ENCODE measurements at regions not wholly inside any gene's neighbourhood (a gene's known extent, or its start where the extent isn't known, plus 50 kb on each side); places are given as distances from the start of the nearest gene placed in this dataset.
A peak's percentile ranks its signal among the peaks of the same experiment; 100 is the strongest.

DNA sequence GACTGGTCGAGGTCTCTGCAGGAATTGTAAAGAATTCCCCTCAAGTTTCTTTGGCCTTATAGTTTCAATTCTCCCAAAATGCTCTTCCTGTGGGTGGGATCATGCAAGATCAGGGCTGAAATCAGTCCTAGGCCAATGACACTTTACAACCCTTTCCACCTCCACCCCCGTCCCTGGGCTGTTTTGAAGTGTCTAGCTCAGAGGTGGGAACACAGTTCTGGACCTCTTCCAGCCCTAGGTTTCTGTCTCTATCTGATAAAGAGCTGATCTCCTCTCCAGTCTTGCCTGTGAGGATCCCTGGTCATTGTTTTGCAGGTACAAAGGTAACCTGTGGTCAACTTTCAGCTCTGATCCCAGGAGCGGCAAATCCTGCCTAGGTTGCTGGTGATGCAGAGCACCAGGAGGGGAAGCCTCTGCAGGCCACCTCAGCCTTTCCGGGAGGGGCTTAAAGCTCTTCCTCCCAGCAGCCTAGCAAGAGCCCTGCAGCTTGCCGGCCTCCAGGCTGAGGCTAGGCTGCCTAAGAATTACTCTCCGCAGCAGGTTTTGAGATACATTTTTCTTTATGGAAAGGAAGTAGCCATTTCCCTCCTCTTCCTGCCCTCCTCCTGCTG is 69.8 kb upstream of the WIPF1 start:
- POLR2A ChIA-PET = no interaction called here
- no peak overlapping the region for H3K9ac ChIP-seq
- H3K9me2 ChIP-seq = no peaks in the 10 kb centered on the region
- H3K4me3 ChIP-seq (ENCODE audit: low read depth in 2 of 2, low read length in 1 of 2) = no peak overlapping the region
- peaks cover 3 to 11% of the 10 kb centered on the region in 2 experiments for H3K36me3 ChIP-seq (replicated peaks in 1 of 2; ENCODE audit: control insufficient read depth in 1 of 2, insufficient read depth in 2 of 2, low read length in 1 of 2)
- CTCF ChIA-PET = interaction anchor here (1.0 to 3.0 kb wide), 5 partner anchors 9 to 121 kb away, joined by 3 to 13 read pairs (median 7); partner anchors contain the start of gene WIPF1
- no peaks in the 10 kb centered on the region for H3K9me3 ChIP-seq
- H3K27ac ChIP-seq (ENCODE audit: low read depth in 2 of 2, low read length in 1 of 2) = peak overlapping the region; percentile 17 to 79; a peak in 3 of 4 replicates
- H3K27me3 ChIP-seq (ENCODE audit: insufficient read depth) = no peaks in the 10 kb centered on the region
- H3K79me2 ChIP-seq (ENCODE audit: insufficient read depth) = peaks cover 82% of the 10 kb centered on the region
- no peak for DNase-seq
- no peak overlapping the region for H2AFZ ChIP-seq (ENCODE audit: low read depth)
- H3K4me2 ChIP-seq = no peak overlapping the region
- H3F3A ChIP-seq (replicated peaks; ENCODE audit: insufficient read depth) = peaks cover 22% of the 10 kb centered on the region
- H3K4me1 ChIP-seq (ENCODE audit: control insufficient read depth in 1 of 2, insufficient read depth in 2 of 2, low read depth in 1 of 2, low read length in 1 of 2) = peaks cover 34 to 66% of the 10 kb centered on the region in 2 experiments
- TF ChIP-seq GATA2 (CRISPR knock-in tag; IDR thresholded peaks at IDR 0.05) = no peak
- TF ChIP-seq, protein P1, sequence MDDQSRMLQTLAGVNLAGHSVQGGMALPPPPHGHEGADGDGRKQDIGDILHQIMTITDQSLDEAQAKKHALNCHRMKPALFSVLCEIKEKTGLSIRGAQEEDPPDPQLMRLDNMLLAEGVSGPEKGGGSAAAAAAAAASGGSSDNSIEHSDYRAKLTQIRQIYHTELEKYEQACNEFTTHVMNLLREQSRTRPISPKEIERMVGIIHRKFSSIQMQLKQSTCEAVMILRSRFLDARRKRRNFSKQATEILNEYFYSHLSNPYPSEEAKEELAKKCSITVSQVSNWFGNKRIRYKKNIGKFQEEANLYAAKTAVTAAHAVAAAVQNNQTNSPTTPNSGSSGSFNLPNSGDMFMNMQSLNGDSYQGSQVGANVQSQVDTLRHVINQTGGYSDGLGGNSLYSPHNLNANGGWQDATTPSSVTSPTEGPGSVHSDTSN (IDR thresholded peaks at IDR 0.05) = no peak
- no peak for TF ChIP-seq CHD2 (IDR thresholded peaks at IDR 0.05; ENCODE audit: low read length, partially characterized antibody)
- no peak for TF ChIP-seq RXRA (IDR thresholded peaks at IDR 0.05; ENCODE audit: borderline replicate concordance, low read depth)
- TF ChIP-seq, protein P2, sequence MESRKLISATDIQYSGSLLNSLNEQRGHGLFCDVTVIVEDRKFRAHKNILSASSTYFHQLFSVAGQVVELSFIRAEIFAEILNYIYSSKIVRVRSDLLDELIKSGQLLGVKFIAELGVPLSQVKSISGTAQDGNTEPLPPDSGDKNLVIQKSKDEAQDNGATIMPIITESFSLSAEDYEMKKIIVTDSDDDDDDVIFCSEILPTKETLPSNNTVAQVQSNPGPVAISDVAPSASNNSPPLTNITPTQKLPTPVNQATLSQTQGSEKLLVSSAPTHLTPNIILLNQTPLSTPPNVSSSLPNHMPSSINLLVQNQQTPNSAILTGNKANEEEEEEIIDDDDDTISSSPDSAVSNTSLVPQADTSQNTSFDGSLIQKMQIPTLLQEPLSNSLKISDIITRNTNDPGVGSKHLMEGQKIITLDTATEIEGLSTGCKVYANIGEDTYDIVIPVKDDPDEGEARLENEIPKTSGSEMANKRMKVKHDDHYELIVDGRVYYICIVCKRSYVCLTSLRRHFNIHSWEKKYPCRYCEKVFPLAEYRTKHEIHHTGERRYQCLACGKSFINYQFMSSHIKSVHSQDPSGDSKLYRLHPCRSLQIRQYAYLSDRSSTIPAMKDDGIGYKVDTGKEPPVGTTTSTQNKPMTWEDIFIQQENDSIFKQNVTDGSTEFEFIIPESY (IDR thresholded peaks at IDR 0.05; ENCODE audit: borderline replicate concordance, low read depth) = no peak
- no peak for TF ChIP-seq NRF1 (IDR thresholded peaks at IDR 0.05; ENCODE audit: low read depth, low read length)
- peaks cover 7% of the 10 kb centered on the region; the same call in 1 of the 2 replicates for H4K20me1 ChIP-seq (ENCODE audit: insufficient read depth)
- WGBS (ENCODE audit: low lambda C conversion rate) = 93% methylated on average over 5 of the region's 6 CpGs

DNA sequence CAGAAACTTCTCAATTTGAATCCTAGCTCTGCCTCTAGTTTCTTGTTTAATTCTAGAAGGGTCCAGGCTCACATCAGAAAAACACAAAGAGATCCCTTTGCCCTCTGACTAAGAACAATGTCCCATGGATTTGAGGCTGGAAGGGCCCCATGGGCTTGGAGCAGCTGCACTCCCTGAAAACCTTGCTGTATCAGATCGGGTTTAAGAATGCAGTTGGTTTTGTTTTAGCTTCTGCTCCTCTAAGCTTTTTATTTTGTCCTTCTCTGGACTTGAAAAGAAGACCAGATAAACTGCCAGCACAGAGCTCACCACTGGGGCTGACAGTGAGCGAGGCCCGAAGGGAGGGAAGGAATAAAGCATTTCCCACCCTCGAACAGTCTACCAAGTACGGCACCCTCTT is 69.2 kb upstream of the WIPF1 start:
- Histone ChIP-seq H3K9me3 (no peaks in the 10 kb centered on the region), H3K79me2 (ENCODE audit: insufficient read depth) (peaks cover 81% of the 10 kb centered on the region), H3F3A (replicated peaks; ENCODE audit: insufficient read depth) (peaks cover 22% of the 10 kb centered on the region), H3K4me1 (ENCODE audit: control insufficient read depth in 1 of 2, insufficient read depth in 2 of 2, low read depth in 1 of 2, low read length in 1 of 2) (peaks cover 34 to 71% of the 10 kb centered on the region in 2 experiments), H3K4me3 (ENCODE audit: low read depth in 2 of 2, low read length in 1 of 2) (no peak overlapping the region), H3K9ac (no peak overlapping the region), H2AFZ (ENCODE audit: low read depth) (no peak overlapping the region), H3K27ac (ENCODE audit: low read depth in 2 of 2, low read length in 1 of 2) (peak overlapping the region; percentile 17 to 79; a peak in 3 of 4 replicates), H3K27me3 (ENCODE audit: insufficient read depth) (no peaks in the 10 kb centered on the region), H4K20me1 (ENCODE audit: insufficient read depth) (peaks cover 11% of the 10 kb centered on the region), H3K9me2 (no peaks in the 10 kb centered on the region), H3K36me3 (replicated peaks in 1 of 2; ENCODE audit: control insufficient read depth in 1 of 2, insufficient read depth in 2 of 2, low read length in 1 of 2) (peaks cover 0 to 6% of the 10 kb centered on the region in 2 experiments), H3K4me2 (no peak overlapping the region)
- ChIA-PET CTCF (interaction anchor here (1.0 to 3.0 kb wide), 5 partner anchors 9 to 120 kb away, joined by 3 to 13 read pairs (median 7); partner anchors contain the start of gene WIPF1), POLR2A (interaction anchor here (0.6 kb wide), 1 partner anchor 224 kb away, joined by 3 read pairs; no protein-coding TSS in a partner anchor)
- TF ChIP-seq, protein P3, sequence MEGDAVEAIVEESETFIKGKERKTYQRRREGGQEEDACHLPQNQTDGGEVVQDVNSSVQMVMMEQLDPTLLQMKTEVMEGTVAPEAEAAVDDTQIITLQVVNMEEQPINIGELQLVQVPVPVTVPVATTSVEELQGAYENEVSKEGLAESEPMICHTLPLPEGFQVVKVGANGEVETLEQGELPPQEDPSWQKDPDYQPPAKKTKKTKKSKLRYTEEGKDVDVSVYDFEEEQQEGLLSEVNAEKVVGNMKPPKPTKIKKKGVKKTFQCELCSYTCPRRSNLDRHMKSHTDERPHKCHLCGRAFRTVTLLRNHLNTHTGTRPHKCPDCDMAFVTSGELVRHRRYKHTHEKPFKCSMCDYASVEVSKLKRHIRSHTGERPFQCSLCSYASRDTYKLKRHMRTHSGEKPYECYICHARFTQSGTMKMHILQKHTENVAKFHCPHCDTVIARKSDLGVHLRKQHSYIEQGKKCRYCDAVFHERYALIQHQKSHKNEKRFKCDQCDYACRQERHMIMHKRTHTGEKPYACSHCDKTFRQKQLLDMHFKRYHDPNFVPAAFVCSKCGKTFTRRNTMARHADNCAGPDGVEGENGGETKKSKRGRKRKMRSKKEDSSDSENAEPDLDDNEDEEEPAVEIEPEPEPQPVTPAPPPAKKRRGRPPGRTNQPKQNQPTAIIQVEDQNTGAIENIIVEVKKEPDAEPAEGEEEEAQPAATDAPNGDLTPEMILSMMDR (IDR thresholded peaks at IDR 0.05) = no peak
- TF ChIP-seq GABPA (IDR thresholded peaks at IDR 0.05; ENCODE audit: low read depth) = no peak
- TF ChIP-seq, protein P2 (IDR thresholded peaks at IDR 0.05; ENCODE audit: borderline replicate concordance, low read depth) = no peak
- no peak for TF ChIP-seq ELF1 (IDR thresholded peaks at IDR 0.05)
- TF ChIP-seq, protein P4, sequence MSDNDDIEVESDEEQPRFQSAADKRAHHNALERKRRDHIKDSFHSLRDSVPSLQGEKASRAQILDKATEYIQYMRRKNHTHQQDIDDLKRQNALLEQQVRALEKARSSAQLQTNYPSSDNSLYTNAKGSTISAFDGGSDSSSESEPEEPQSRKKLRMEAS (IDR thresholded peaks at IDR 0.05; ENCODE audit: low read depth) = no peak
- no peak for DNase-seq
- WGBS (ENCODE audit: low lambda C conversion rate) = 100% methylated on average over 5 of the region's 5 CpGs

All from SK-N-SH (cell line).